Left renal cortex interstitium (tissue), 4 donors: ENCODE measurements at regions not wholly inside any gene's neighbourhood (a gene's known extent, or its start where the extent isn't known, plus 50 kb on each side); places are given as distances from the start of the nearest gene placed in this dataset.

Experiments
- DNase-seq, 4 donors: peaks; one replicate each; pipeline ENCODE4 v3.0.0-alpha.2; 2013; ENCODE audit warnings: low read depth in 4 of 4, low spot score in 2 of 4, missing footprints in 1 of 4

GRCh38 chr7:18151422-18151821 lies 123.8 kb upstream of the PRPS1L1 start:
- no peak for DNase-seq

DNA sequence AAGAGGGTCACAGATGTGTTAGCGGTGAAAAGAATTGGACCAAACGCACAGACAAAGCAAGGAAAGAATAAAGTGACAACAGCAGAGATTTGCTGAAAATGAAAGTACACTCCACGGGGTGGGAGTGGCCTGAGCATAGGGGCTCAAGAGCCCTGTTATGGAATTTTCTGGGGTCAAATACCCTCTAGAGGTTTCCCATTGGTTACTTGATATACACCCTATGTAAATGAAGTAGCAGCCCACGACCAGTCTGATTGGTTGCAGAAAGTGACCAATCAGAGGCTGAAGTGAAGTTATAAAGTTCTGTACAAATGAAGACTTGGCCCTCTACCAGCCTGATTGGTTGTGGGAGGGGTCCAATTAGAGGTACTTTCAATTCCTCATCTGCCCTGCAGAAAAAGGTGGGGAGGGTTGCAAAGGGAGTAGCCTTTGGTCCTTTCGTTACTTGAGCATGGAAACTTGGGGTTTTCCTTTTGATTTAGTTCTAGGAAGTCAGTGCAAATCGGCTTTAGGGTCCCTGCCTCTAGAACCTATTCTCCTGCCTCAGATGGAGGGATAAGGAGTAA lies 125.6 kb upstream of the PRPS1L1 start:
- DNase-seq: no peak

DNA sequence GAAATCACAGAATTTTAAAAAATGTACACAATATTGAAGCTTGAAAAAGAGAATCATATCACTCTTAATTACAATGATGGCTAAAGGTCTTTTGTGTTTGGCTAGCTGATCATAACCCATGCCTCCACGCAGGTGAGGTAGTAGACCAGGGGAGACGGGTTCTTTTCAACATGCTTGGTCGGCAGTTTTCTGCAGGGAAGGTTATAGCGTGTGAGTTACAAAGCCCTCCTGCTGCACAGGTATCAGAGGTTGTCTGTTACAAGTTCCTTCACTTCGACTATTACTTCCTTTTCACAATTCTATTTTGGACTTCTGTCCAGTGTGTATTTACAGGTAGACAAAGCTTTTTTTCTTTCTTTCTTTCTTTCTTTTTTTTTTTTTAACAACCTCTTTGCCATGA lies 127.1 kb upstream of the PRPS1L1 start:
- no peak for DNase-seq

GRCh38 chr7:18157233-18157632 lies 129.6 kb upstream of the PRPS1L1 start:
- no peak for DNase-seq

DNA sequence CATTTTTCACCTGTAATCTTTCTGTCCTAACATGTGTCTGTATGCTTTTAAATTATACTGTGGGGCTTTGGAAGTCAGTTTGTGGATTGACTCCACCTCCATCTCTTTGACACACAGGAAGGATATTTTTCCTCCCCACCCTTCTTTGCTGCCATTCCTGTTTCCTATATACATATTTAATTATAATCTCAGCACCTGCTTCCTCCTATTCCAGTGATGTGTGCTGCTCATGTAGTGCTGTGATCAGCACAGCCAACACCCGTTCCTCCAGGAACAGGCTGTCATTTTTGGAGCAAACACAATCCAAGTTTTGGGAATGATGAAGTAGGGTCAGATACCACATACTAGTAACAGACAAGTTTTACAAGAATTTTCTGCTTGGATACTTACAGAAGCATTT lies 135.0 kb upstream of the PRPS1L1 start:
- DNase-seq: no peak

GRCh38 chr7:18163091-18163490 lies 135.4 kb upstream of the PRPS1L1 start:
- no peak for DNase-seq

DNA sequence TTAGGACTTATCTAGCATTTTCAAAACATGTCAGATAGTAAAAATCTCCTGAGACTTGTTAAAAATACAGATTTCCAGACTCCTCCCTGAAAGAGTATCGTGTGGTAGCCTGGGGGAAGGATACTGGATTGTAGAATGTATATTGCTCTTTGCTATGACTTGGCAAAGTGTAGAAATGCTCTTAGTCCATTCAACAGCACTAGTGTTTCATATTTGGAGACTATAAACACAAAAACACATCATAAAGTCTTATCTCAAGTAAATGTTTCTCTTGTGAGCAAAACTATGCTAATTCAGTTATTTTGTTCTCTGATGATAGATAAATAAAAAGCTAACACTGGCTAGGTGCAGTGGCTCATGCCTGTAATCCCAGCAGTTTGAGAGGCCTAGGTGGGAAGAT lies 137.5 kb upstream of the PRPS1L1 start:
- DNase-seq: no peak

- DNase-seq: no peak
Observed at GRCh38 chr7:18166002-18166401, 138.4 kb upstream of the PRPS1L1 start.

GRCh38 chr7:18167815-18168214 lies 140.2 kb upstream of the PRPS1L1 start:
- no peak for DNase-seq

DNA sequence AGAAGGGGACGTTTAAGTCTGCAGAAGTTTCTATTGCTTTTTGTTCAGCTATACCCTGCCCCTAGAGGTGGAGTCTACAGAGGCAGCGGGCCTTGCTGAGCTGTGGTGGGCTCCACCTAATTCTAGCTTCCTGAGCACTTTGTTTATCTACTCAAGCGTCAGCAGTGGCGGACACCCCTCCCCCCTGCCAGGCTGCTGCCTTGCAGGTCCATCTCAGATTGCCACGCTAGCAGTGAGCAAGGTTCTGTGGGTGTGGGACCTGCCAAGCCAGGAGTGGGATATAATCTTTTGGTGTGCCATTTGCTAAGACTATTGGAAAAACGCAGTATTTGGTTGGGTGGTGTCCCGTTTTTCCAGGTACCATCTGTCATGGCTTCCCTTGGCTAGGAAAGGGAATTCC lies 147.3 kb upstream of the PRPS1L1 start:
- DNase-seq: no peak

- no peak for DNase-seq
Observed at GRCh38 chr7:18175801-18176450, 148.3 kb upstream of the PRPS1L1 start.

- DNase-seq: no peak
Observed at GRCh38 chr7:18177129-18177814, 149.6 kb upstream of the PRPS1L1 start.

- DNase-seq: no peak
Observed at GRCh38 chr7:18177815-18178660, 150.4 kb upstream of the PRPS1L1 start.

GRCh38 chr7:18179093-18179492 lies 151.4 kb upstream of the PRPS1L1 start:
- no peak for DNase-seq

DNA sequence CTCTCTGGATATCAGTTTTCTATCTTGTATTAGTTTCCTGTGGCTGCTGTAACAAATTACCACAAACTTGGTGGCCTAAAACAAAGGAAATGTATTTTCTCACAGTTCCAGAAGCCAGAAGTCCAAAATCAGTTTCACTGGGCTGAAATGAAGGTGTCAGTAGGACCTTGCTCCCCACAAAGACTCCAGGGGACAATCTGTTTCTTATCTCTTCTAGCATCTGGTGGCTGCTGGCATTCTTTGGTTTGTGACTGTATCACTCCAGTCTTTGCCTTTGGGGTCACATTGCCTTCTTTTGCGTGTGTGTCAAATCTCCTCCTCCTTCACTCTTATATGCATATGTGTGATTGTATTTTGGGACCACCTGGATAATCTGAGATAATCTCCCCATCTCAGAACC lies 153.0 kb upstream of the PRPS1L1 start:
- no peak for DNase-seq

GRCh38 chr7:18189500-18190126 lies 162.0 kb upstream of the PRPS1L1 start:
- DNase-seq: no peak

DNA sequence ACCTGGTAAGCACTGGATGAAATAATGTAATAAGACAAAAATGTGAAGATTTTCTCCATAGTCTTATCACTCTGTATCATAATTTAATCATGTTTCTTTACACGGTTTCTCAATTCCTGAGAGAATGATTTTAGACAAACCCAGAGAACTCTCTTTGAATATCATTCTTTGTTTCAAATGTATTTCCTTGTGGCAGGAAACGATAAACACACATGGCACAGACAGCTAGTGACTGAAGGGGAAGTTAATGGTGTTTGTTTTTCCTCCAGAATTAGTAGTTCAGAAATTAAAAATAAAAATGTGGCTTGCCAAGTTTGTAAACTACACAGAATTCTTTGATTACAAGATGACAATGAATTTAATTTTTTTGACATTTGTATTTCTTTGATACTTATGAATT lies 163.7 kb upstream of the PRPS1L1 start:
- DNase-seq: no peak

DNA sequence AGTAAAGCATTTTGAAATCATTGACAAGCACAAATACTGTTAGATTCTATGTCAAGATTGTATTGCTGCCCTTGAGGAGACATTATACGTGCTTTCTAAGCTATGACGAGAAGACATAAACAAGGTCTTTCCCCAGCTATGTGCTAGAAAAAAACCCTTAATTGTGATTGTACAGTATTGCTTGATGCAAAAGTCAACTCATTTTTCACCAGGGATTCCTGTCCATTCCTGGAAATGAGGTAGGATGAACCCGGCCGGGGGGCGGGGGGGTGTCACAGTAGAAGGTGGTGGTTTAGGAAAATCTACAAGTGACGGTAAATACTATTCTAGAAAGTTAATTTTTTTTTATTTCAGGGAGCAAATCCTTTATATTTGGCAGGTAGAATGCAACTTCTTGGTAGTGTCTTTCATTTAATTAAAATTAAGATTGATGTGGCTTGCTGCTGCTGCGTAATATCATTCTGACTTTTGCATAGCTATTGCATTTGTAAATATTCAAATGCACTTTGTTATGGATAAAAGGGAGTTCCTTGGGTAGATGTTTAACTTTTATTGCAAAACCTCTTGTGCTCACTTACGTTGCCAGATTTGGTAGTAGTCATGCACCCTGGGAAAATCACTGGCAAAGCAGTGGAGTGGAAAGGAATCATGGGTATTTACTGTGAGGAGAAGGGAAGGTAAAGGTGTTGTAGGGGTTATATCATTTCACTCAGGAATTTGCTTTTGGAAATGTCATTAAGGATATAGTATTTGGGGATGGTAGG lies 164.4 kb upstream of the PRPS1L1 start:
- no peak for DNase-seq

GRCh38 chr7:18194616-18195015 lies 167.0 kb upstream of the PRPS1L1 start:
- no peak for DNase-seq

DNA sequence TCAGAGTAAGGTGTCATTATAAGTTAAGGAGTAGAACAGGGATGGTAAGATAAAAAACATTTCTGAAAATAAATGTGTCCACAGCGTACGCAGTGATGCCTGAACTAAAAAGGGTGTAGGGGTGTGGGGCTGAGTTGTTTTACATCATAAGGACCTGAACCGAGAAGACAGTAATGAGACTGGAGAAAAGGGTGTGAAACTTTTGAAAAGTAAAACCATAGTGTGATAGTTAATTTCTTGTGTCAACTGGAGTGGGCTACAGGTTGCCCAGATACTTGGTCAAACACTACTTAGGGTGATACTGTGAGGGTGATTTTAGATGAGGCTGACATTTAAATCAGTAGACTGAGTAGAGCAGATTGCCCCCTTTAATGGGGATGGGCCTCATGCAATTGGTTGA lies 169.0 kb upstream of the PRPS1L1 start:
- no peak for DNase-seq
